GM23248 (cell line): ENCODE measurements at regions not wholly inside any gene's neighbourhood (a gene's known extent, or its start where the extent isn't known, plus 50 kb on each side); places are given as distances from the start of the nearest gene placed in this dataset.

ENCODE experiments used
- DNase-seq: peaks from one replicate; pipeline ENCODE4 v3.0.0-alpha.2; 2015
- H2AFZ ChIP-seq: fragments of 200-600 bp; sonication (generic); 2 replicates; pipeline ENCODE4 v1.6.1; 2016; ENCODE audit warnings: antibody characterized with exemption
- H3F3A ChIP-seq: fragments of 200-600 bp; sonication (generic); 2 replicates; pipeline ENCODE4 v1.6.1; 2016; ENCODE audit warnings: mild to moderate bottlenecking, antibody characterized with exemption, mixed run types; ENCODE audit not compliant: insufficient read depth
- H3K27ac ChIP-seq: fragments of 200-600 bp; sonication (generic); 2 replicates; pipeline ENCODE4 v1.5.1; 2016; ENCODE audit warnings: mild to moderate bottlenecking
- H3K27me3 ChIP-seq: fragments of 200-600 bp; sonication (generic); replicated peaks from 2 replicates; pipeline ENCODE4 v1.6.1; 2016; ENCODE audit warnings: mild to moderate bottlenecking; ENCODE audit not compliant: insufficient read depth
- H3K36me3 ChIP-seq: fragments of 200-600 bp; sonication (generic); 2 replicates; pipeline ENCODE4 v1.6.1; 2016; ENCODE audit warnings: low read depth, mild to moderate bottlenecking
- H3K4me1 ChIP-seq: fragments of 200-600 bp; sonication (generic); 2 replicates; pipeline ENCODE4 v1.6.1; 2016; ENCODE audit warnings: mild to moderate bottlenecking; ENCODE audit not compliant: insufficient read depth
- H3K4me2 ChIP-seq: fragments of 200-600 bp; sonication (generic); one replicate; pipeline ENCODE4 v1.6.1; 2016; ENCODE audit warnings: mild to moderate bottlenecking; ENCODE audit not compliant: unreplicated experiment
- H3K4me3 ChIP-seq: fragments of 200-600 bp; sonication (generic); 2 replicates; pipeline ENCODE4 v1.5.1; 2016; ENCODE audit warnings: mild to moderate bottlenecking
- H3K79me2 ChIP-seq: fragments of 200-600 bp; sonication (generic); 2 replicates; pipeline ENCODE4 v1.6.1; 2016; ENCODE audit warnings: mild to moderate bottlenecking; ENCODE audit not compliant: insufficient read depth
- H3K9ac ChIP-seq: fragments of 200-600 bp; sonication (generic); 2 replicates; pipeline ENCODE4 v1.6.1; 2016; ENCODE audit warnings: mild to moderate bottlenecking
- H3K9me2 ChIP-seq: fragments of 200-600 bp; sonication (generic); 2 replicates; pipeline ENCODE4 v1.6.1; 2016; ENCODE audit warnings: mixed run types, mild to moderate bottlenecking, moderate library complexity; ENCODE audit not compliant: insufficient read depth
- H3K9me3 ChIP-seq: fragments of 200-600 bp; sonication (generic); one replicate; pipeline ENCODE4 v1.6.1; 2017; ENCODE audit warnings: low read depth
- H4K20me1 ChIP-seq: fragments of 200-600 bp; sonication (generic); 2 replicates; pipeline ENCODE4 v1.6.0; 2016; ENCODE audit not compliant: insufficient read depth
- EZH2 ChIP-seq: fragments of 200-600 bp; sonication (generic); IDR thresholded peaks from 2 replicates; pipeline ENCODE4 v1.6.1; 2018; ENCODE audit warnings: antibody characterized with exemption, mild to moderate bottlenecking; ENCODE audit not compliant: insufficient read depth, poor library complexity, severe bottlenecking
- EZH2phosphoT487 ChIP-seq: fragments of 200-600 bp; sonication (generic); IDR thresholded peaks from 2 replicates; pipeline ENCODE4 v1.6.1; 2018; ENCODE audit warnings: antibody characterized with exemption, moderate library complexity, mild to moderate bottlenecking, low read depth; ENCODE audit not compliant: insufficient read depth
- WGBS, 2 experiments: methylation state at CpG; one replicate each; pipeline ENCODE4 v1.1.6; 2015 to 2017; ENCODE audit warnings: low lambda C conversion rate in 2 of 2, low coverage in 1 of 2; ENCODE audit errors: missing lambda C conversion rate in 2 of 2; 5-methylcytosine and 5-hydroxymethylcytosine counted together
- in situ Hi-C: fragments of 300-500 bp; cut with MboI; formaldehyde crosslinking; loops from 2 replicates; pipeline ENCODE4 v1.15.0; 2020

- 20 to 22% methylated on average over 10 of the region's 10 CpGs for WGBS, 2 experiments
- no peak for DNase-seq
- in situ Hi-C loops, result no loop called here
- TF ChIP-seq EZH2 (no peak), EZH2phosphoT487 (no peak)
- H3K79me2 ChIP-seq, result no peaks in the 10 kb centered on the region
- no peaks in the 10 kb centered on the region for H3K27me3 ChIP-seq
- no peaks in the 10 kb centered on the region for H3K4me1 ChIP-seq
- no peaks in the 10 kb centered on the region for H3K36me3 ChIP-seq
- H3K27ac ChIP-seq, result no peak overlapping the region
- no peak overlapping the region for H3K4me2 ChIP-seq
- no peaks in the 10 kb centered on the region for H4K20me1 ChIP-seq
- no peaks in the 10 kb centered on the region for H3F3A ChIP-seq
- no peaks in the 10 kb centered on the region for H3K9me2 ChIP-seq
- H2AFZ ChIP-seq, result no peak overlapping the region
- no peaks in the 10 kb centered on the region for H3K9me3 ChIP-seq
- H3K4me3 ChIP-seq, result no peak overlapping the region
- H3K9ac ChIP-seq, result no peak overlapping the region
These were observed 161.8 kb upstream of the B3GAT1 start for GRCh38 chr11:134573857-134574256.

- Histone ChIP-seq H3K79me2 (no peaks in the 10 kb centered on the region), H3K27me3 (no peaks in the 10 kb centered on the region), H3K4me2 (no peak overlapping the region), H3K4me1 (no peaks in the 10 kb centered on the region), H3K9me3 (no peaks in the 10 kb centered on the region), H2AFZ (no peak overlapping the region), H3K9me2 (no peaks in the 10 kb centered on the region), H3K27ac (no peak overlapping the region), H3K9ac (no peak overlapping the region), H3K4me3 (no peak overlapping the region), H3F3A (no peaks in the 10 kb centered on the region), H4K20me1 (no peaks in the 10 kb centered on the region), H3K36me3 (no peaks in the 10 kb centered on the region)
- in situ Hi-C loops, result no loop called here
- DNase-seq, result no peak
- no peak for TF ChIP-seq EZH2phosphoT487
- TF ChIP-seq EZH2, result no peak
- 27 to 31% methylated on average over 21 to 22 of the region's 22 CpGs for WGBS, 2 experiments
These were observed 161.0 kb upstream of the B3GAT1 start for GRCh38 chr11:134572741-134573675.

- Histone ChIP-seq H2AFZ (no peak overlapping the region), H3K4me2 (no peak overlapping the region), H3K36me3 (no peaks in the 10 kb centered on the region), H4K20me1 (no peaks in the 10 kb centered on the region), H3K9ac (no peak overlapping the region), H3K9me2 (no peaks in the 10 kb centered on the region), H3K9me3 (no peaks in the 10 kb centered on the region), H3K27ac (no peak overlapping the region), H3K27me3 (no peaks in the 10 kb centered on the region), H3K4me1 (no peaks in the 10 kb centered on the region), H3K4me3 (no peak overlapping the region), H3K79me2 (no peaks in the 10 kb centered on the region), H3F3A (no peaks in the 10 kb centered on the region)
- TF ChIP-seq EZH2 (no peak), EZH2phosphoT487 (no peak)
- no peak for DNase-seq
- in situ Hi-C loops, result no loop called here
- WGBS, 2 experiments, result 35 to 37% methylated on average over 3 of the region's 3 CpGs
These were observed 159.3 kb upstream of the B3GAT1 start for GRCh38 chr11:134571301-134571700.

DNA sequence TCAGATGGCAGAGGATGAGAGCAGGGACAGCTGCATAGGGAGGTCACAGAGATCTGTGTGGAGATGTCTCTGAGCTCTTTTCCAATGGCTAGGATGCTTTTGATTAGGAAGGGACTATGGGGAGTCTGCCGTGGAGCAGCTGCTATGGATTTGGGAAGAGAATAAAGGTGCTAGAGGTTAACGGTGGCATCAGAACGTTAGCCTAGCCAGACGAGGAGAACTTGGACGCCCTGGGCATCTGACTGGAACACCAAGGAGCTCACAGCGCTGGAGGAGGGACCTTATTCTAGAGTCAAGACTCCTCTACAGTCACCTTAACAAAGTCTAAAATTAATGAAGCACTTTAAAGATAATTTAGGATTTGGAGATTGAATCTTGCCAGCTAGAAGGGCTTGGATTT is 157.2 kb upstream of the B3GAT1 start:
- Histone ChIP-seq H3K9ac (no peak overlapping the region), H4K20me1 (no peaks in the 10 kb centered on the region), H3K27me3 (no peaks in the 10 kb centered on the region), H3K36me3 (no peaks in the 10 kb centered on the region), H3K79me2 (no peaks in the 10 kb centered on the region), H3K27ac (no peak overlapping the region), H3K9me2 (no peaks in the 10 kb centered on the region), H3K9me3 (no peaks in the 10 kb centered on the region), H2AFZ (no peak overlapping the region), H3K4me2 (no peak overlapping the region), H3K4me1 (no peaks in the 10 kb centered on the region), H3F3A (no peaks in the 10 kb centered on the region), H3K4me3 (no peak overlapping the region)
- TF ChIP-seq EZH2, result no peak
- TF ChIP-seq EZH2phosphoT487, result no peak
- in situ Hi-C loops, result no loop called here
- DNase-seq, result no peak
- WGBS, 2 experiments, result 3 to 5% methylated on average over 6 of the region's 6 CpGs
